ENCODE measurements at regions not wholly inside any gene's neighbourhood (a gene's known extent, or its start where the extent isn't known, plus 50 kb on each side); places are given as distances from the start of the nearest gene placed in this dataset.

GRCh38 chr16:64162613-64163375 lies 959.1 kb downstream of the CDH11 start:
- no peak for TF ChIP-seq CTCF (IDR thresholded peaks at IDR 0.05)
- Histone ChIP-seq H3K27ac (no peak overlapping the region), H3K27me3 (no peaks in the 10 kb centered on the region), H3K36me3 (no peaks in the 10 kb centered on the region), H3K4me3 (no peak overlapping the region), H3K9me3 (no peaks in the 10 kb centered on the region), H3K4me1 (no peaks in the 10 kb centered on the region)
- intact Hi-C loops (cut with DNase I; ENCODE audit: low total_unique reads) = no loop called here
- no peak for DNase-seq

- no peaks in the 10 kb centered on the region for H3K9me3 ChIP-seq
- intact Hi-C loops (cut with DNase I; ENCODE audit: low total_unique reads) = no loop called here
- no peak overlapping the region for H3K27ac ChIP-seq
- DNase-seq = no peak
- H3K4me3 ChIP-seq = no peak overlapping the region
- H3K27me3 ChIP-seq = no peaks in the 10 kb centered on the region
- no peak for TF ChIP-seq CTCF (IDR thresholded peaks at IDR 0.05)
- H3K4me1 ChIP-seq = no peaks in the 10 kb centered on the region
- no peaks in the 10 kb centered on the region for H3K36me3 ChIP-seq
These were observed 961.9 kb downstream of the CDH11 start for GRCh38 chr16:64159976-64160375.

GRCh38 chr16:64158941-64159588 lies 962.8 kb downstream of the CDH11 start:
- H3K4me3 ChIP-seq = no peak overlapping the region
- no peaks in the 10 kb centered on the region for H3K9me3 ChIP-seq
- H3K4me1 ChIP-seq = no peaks in the 10 kb centered on the region
- DNase-seq = no peak
- H3K36me3 ChIP-seq = no peaks in the 10 kb centered on the region
- H3K27ac ChIP-seq = no peak overlapping the region
- no peaks in the 10 kb centered on the region for H3K27me3 ChIP-seq
- no peak for TF ChIP-seq CTCF (IDR thresholded peaks at IDR 0.05)
- intact Hi-C loops (cut with DNase I; ENCODE audit: low total_unique reads) = no loop called here

GRCh38 chr16:64153718-64154117 lies 968.1 kb downstream of the CDH11 start:
- no peaks in the 10 kb centered on the region for H3K4me1 ChIP-seq
- H3K9me3 ChIP-seq = no peaks in the 10 kb centered on the region
- H3K4me3 ChIP-seq = no peak overlapping the region
- TF ChIP-seq CTCF (IDR thresholded peaks at IDR 0.05) = no peak
- no peaks in the 10 kb centered on the region for H3K27me3 ChIP-seq
- intact Hi-C loops (cut with DNase I; ENCODE audit: low total_unique reads) = no loop called here
- no peaks in the 10 kb centered on the region for H3K36me3 ChIP-seq
- DNase-seq = no peak
- no peak overlapping the region for H3K27ac ChIP-seq

GRCh38 chr16:64151990-64152767 lies 969.7 kb downstream of the CDH11 start:
- Histone ChIP-seq H3K4me3 (no peak overlapping the region), H3K4me1 (no peaks in the 10 kb centered on the region), H3K9me3 (no peaks in the 10 kb centered on the region), H3K27me3 (no peaks in the 10 kb centered on the region), H3K27ac (no peak overlapping the region), H3K36me3 (no peaks in the 10 kb centered on the region)
- TF ChIP-seq CTCF (IDR thresholded peaks at IDR 0.05) = no peak
- intact Hi-C loops (cut with DNase I; ENCODE audit: low total_unique reads) = no loop called here
- no peak for DNase-seq

Measured in tibial artery (tissue), 4 donors.